ENCODE measurements at regions not wholly inside any gene's neighbourhood (a gene's known extent, or its start where the extent isn't known, plus 50 kb on each side); places are given as distances from the start of the nearest gene placed in this dataset.

DNA sequence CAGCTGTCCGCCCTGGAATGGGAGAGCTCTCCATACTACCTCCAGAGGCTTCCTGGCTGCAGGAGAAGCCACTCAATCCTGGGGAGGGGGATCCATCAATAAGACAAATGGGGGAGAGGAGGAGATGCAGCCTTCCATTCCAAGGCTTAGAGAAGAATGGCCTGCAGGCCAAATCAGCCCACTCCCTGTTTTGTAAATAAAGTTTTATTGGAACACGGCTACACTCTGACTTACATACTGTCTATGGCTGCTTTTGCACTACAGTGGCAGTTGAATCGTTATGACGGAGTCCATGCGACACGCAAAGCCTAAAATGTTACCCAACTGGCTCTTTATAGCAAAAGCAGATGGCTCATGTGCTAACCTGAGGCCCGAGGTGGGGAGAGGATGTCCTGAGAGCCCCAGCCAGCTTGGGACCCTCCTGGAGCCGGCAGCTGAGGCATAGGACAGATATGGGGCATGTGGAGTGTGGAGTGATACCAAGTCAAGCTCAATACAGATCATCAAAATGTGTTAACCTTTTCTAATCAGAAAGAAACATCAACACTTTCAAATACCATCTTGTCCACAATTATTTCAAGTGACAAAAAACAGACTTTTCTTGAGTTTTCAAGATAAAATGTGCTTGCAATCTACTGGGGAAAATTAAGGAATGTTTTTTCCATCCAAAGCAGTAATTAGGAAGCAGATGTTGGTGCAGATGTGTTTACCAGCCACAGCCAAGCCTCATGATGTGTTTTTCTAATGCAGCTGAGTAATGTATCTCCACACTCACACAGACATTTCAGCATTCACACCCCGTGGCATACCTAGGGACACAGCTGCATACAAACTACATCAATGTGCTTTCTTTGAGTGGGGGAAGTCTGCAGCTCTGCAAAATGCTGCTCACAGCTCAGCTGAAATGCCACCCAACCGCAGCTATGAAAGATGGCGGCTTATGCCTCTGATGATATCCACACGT is 181.6 kb downstream of the SHANK2 start:
- DNase-seq: no peak

GRCh38 chr11:71068963-71069362 is 183.4 kb downstream of the SHANK2 start:
- DNase-seq: no peak

DNA sequence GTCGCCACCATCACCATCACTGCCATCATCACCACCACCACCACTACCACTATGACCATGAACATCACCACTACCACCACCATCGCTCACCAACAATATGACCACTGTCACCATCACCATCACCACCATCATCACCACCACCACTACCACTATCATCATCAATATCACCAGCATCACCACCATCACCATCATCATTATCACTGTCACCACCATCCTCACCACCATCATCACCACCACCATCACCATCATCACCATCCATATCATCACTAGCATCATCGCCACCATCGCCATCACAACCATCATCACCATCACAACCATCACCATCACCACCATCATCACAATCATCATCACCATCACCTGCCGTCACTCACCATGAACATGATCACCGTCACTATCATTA is 184.6 kb downstream of the SHANK2 start:
- no peak for DNase-seq

- DNase-seq: no peak
Observed at GRCh38 chr11:71066311-71066710, 186.1 kb downstream of the SHANK2 start.

DNA sequence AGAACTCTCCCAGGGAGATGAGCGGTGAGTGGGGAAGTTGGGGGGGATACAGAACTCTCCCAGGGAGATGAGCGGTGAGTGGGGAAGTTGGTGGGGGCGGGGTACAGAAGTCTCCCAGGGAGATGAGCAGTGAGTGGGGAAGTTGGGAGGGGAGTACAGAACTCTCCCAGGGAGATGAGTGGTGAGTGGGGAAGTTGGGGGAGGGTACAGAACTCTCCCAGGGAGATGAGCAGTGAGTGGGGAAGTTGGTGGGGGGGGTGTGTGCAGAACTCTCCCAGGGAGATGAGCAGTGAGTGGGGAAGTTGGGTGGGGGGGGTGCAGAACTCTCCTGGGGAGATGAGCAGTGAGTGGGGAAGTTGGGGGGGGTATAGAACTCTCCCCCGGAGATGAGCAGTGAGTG is 186.5 kb downstream of the SHANK2 start:
- DNase-seq: no peak

- DNase-seq: no peak
Observed at GRCh38 chr11:71064702-71065515, 187.5 kb downstream of the SHANK2 start.

GRCh38 chr11:71064183-71064582 is 188.2 kb downstream of the SHANK2 start:
- no peak for DNase-seq

- no peak for DNase-seq
Observed at GRCh38 chr11:71063129-71063528, 189.2 kb downstream of the SHANK2 start.

DNA sequence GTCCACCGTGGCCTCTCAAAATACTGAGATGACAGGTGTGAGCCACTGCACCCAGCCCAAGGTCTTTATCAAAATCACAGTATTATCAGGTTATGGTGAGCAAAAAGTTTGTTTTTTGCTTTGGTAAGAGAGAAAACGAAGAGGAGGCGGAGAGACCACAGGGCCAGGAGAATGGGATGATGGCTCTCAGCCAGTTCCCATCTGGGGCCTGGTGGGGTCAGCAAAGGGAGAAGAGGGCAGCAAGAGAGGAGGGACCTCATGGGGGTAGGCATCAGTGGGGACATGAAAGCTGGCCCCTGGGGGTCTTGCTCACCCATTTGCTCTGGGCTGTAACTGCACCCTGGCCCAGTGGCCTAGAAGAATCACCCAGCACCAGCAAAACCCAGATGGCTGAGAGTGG is 190.2 kb downstream of the SHANK2 start:
- DNase-seq: no peak

DNA sequence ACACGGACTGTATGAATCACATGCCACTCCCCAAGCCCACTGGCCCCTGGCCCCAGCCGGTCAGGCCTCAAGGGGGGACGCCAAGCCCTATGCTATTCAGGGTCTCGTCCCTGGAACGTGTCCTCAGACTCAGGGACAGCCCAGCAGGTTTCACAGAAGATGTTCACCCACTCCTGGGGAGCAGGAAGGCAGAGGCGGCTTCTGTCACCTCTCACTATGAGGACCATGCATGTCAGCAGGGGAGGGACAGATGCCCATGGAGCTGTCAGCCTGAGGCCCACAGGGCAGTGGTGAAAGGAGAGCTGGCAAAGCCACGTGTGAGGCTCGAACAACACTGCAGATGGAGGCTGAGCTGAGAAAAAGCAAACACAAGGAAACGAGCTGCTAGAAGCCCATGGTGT is 192.0 kb downstream of the SHANK2 start:
- DNase-seq: no peak

DNA sequence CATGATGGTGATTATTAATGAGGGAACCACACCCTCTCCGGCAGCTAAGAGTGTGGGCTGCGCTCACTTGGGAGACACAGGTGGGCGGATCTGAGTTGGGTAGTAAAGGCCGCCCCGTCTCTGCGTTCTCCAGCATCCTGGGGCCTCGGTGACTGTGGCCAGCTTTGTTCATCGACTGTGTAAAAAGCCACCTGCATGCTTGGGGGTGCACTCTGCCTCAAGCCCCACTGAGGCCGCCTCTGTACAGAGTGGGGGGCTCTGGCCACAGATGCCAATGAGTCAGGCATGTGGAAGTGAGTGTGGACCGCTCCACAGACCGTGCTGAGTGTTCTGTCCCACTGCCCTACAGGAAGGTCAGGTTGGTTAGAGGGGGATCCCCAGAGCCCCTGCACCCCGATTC is 192.7 kb downstream of the SHANK2 start:
- DNase-seq: no peak

DNA sequence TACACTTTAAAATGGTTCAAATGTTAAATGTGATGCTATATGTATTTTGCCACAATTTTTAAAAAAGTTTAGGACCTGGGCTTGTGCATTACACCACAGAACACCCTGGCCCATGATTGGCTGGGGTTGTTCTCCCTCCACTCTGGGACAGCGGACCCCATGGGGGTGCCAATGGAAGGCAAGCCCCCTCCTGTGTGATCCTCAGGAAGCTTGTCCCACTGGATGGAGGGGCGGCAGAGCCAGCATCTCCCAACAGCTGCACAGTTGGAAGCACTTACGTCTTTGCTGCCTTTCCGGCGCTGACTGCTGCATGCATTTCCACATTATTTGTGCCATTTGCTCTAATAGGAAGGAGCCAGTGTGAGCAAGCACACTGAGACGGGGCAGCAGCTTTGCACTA is 196.5 kb downstream of the SHANK2 start:
- no peak for DNase-seq
